ENCODE measurements at regions not wholly inside any gene's neighbourhood (a gene's known extent, or its start where the extent isn't known, plus 50 kb on each side); places are given as distances from the start of the nearest gene placed in this dataset.

- TF ChIP-seq CHD7 (IDR thresholded peaks at IDR 0.05; ENCODE audit: insufficient replicate concordance, low read length), result no peak
Measured at GRCh38 chr3:124172816-124173215, 180.9 kb upstream of the ROPN1 start (continued).
